B cell (primary cell): ENCODE measurements at regions not wholly inside any gene's neighbourhood (a gene's known extent, or its start where the extent isn't known, plus 50 kb on each side); places are given as distances from the start of the nearest gene placed in this dataset.
A peak's percentile ranks its signal among the peaks of the same experiment; 100 is the strongest.

Source experiments
- CTCF ChIP-seq: fragments of 200-600 bp; IDR thresholded peaks from one replicate; pipeline ENCODE4 v1.8.0; 2022; ENCODE audit warnings: antibody characterized with exemption, mild to moderate bottlenecking
- EZH2 ChIP-seq: IDR thresholded peaks from 2 replicates; pipeline ENCODE4 v1.6.1; 2012; ENCODE audit warnings: borderline replicate concordance, low read depth, mild to moderate bottlenecking, moderate library complexity, low read length; ENCODE audit not compliant: insufficient read depth, poor library complexity, severe bottlenecking

- peak; percentile 83 for TF ChIP-seq CTCF
- no peak for TF ChIP-seq EZH2
Measured at GRCh38 chr3:18559331-18559842, 134.2 kb upstream of the SATB1 start.
